ENCODE measurements at regions not wholly inside any gene's neighbourhood (a gene's known extent, or its start where the extent isn't known, plus 50 kb on each side); places are given as distances from the start of the nearest gene placed in this dataset.

GRCh38 chr13:64061649-64062048 lies 2646.0 kb upstream of the PCDH20 start:
- H3K27me3 ChIP-seq (ENCODE audit: control insufficient read depth, insufficient read depth, low read length) = no peaks in the 10 kb centered on the region
- no peaks in the 10 kb centered on the region for H3K9me3 ChIP-seq (replicated peaks; ENCODE audit: control insufficient read depth, low read depth, low read length)
- no CpG with 5 or more reads among the region's 2 CpGs for WGBS (ENCODE audit: insufficient coverage)
- no peak overlapping the region for H3K27ac ChIP-seq (ENCODE audit: low read length)
- DNase-seq = no peak
- no peak overlapping the region for H3K4me3 ChIP-seq (ENCODE audit: low read length)
- H3K36me3 ChIP-seq (ENCODE audit: control insufficient read depth, insufficient read depth, low read length) = no peaks in the 10 kb centered on the region
- H3K4me1 ChIP-seq (ENCODE audit: control insufficient read depth, insufficient read depth, low read length) = no peaks in the 10 kb centered on the region

GRCh38 chr13:64057372-64058020 lies 2641.8 kb upstream of the PCDH20 start:
- no CpG with 5 or more reads among the region's 2 CpGs for WGBS (ENCODE audit: insufficient coverage)
- Histone ChIP-seq H3K4me1 (ENCODE audit: control insufficient read depth, insufficient read depth, low read length) (no peaks in the 10 kb centered on the region), H3K4me3 (ENCODE audit: low read length) (no peak overlapping the region), H3K9me3 (replicated peaks; ENCODE audit: control insufficient read depth, low read depth, low read length) (no peaks in the 10 kb centered on the region), H3K36me3 (ENCODE audit: control insufficient read depth, insufficient read depth, low read length) (no peaks in the 10 kb centered on the region), H3K27me3 (ENCODE audit: control insufficient read depth, insufficient read depth, low read length) (no peaks in the 10 kb centered on the region), H3K27ac (ENCODE audit: low read length) (no peak overlapping the region)
- no peak for DNase-seq

- no peaks in the 10 kb centered on the region for H3K27me3 ChIP-seq (ENCODE audit: control insufficient read depth, insufficient read depth, low read length)
- no peak overlapping the region for H3K27ac ChIP-seq (ENCODE audit: low read length)
- no CpG with 5 or more reads among the region's 1 CpG for WGBS (ENCODE audit: insufficient coverage)
- no peaks in the 10 kb centered on the region for H3K4me1 ChIP-seq (ENCODE audit: control insufficient read depth, insufficient read depth, low read length)
- no peak overlapping the region for H3K4me3 ChIP-seq (ENCODE audit: low read length)
- no peaks in the 10 kb centered on the region for H3K36me3 ChIP-seq (ENCODE audit: control insufficient read depth, insufficient read depth, low read length)
- no peak for DNase-seq
- H3K9me3 ChIP-seq (replicated peaks; ENCODE audit: control insufficient read depth, low read depth, low read length) = no peaks in the 10 kb centered on the region
Measured at GRCh38 chr13:64054321-64054720, 2638.7 kb upstream of the PCDH20 start.

- Histone ChIP-seq H3K36me3 (ENCODE audit: control insufficient read depth, insufficient read depth, low read length) (no peaks in the 10 kb centered on the region), H3K27me3 (ENCODE audit: control insufficient read depth, insufficient read depth, low read length) (no peaks in the 10 kb centered on the region), H3K4me1 (ENCODE audit: control insufficient read depth, insufficient read depth, low read length) (no peaks in the 10 kb centered on the region), H3K27ac (ENCODE audit: low read length) (no peak overlapping the region), H3K4me3 (ENCODE audit: low read length) (no peak overlapping the region), H3K9me3 (replicated peaks; ENCODE audit: control insufficient read depth, low read depth, low read length) (no peaks in the 10 kb centered on the region)
- WGBS (ENCODE audit: insufficient coverage) = no CpG with 5 or more reads among the region's 1 CpG
- no peak for DNase-seq
Measured at GRCh38 chr13:64052521-64052920, 2636.9 kb upstream of the PCDH20 start.

GRCh38 chr13:64051278-64051677 lies 2635.6 kb upstream of the PCDH20 start:
- H3K27me3 ChIP-seq (ENCODE audit: control insufficient read depth, insufficient read depth, low read length) = no peaks in the 10 kb centered on the region
- no peak for DNase-seq
- no peaks in the 10 kb centered on the region for H3K4me1 ChIP-seq (ENCODE audit: control insufficient read depth, insufficient read depth, low read length)
- H3K9me3 ChIP-seq (replicated peaks; ENCODE audit: control insufficient read depth, low read depth, low read length) = no peaks in the 10 kb centered on the region
- no peak overlapping the region for H3K27ac ChIP-seq (ENCODE audit: low read length)
- no peak overlapping the region for H3K4me3 ChIP-seq (ENCODE audit: low read length)
- no peaks in the 10 kb centered on the region for H3K36me3 ChIP-seq (ENCODE audit: control insufficient read depth, insufficient read depth, low read length)

GRCh38 chr13:64041296-64041695 lies 2625.6 kb upstream of the PCDH20 start:
- Histone ChIP-seq H3K27ac (ENCODE audit: low read length) (no peak overlapping the region), H3K36me3 (ENCODE audit: control insufficient read depth, insufficient read depth, low read length) (no peaks in the 10 kb centered on the region), H3K27me3 (ENCODE audit: control insufficient read depth, insufficient read depth, low read length) (no peaks in the 10 kb centered on the region), H3K4me1 (ENCODE audit: control insufficient read depth, insufficient read depth, low read length) (no peaks in the 10 kb centered on the region), H3K9me3 (replicated peaks; ENCODE audit: control insufficient read depth, low read depth, low read length) (no peaks in the 10 kb centered on the region), H3K4me3 (ENCODE audit: low read length) (no peak overlapping the region)
- no CpG with 5 or more reads among the region's 2 CpGs for WGBS (ENCODE audit: insufficient coverage)
- peak; percentile 75 for DNase-seq

GRCh38 chr13:64033921-64034320 lies 2618.3 kb upstream of the PCDH20 start:
- WGBS (ENCODE audit: insufficient coverage) = no CpG with 5 or more reads among the region's 1 CpG
- no peaks in the 10 kb centered on the region for H3K9me3 ChIP-seq (replicated peaks; ENCODE audit: control insufficient read depth, low read depth, low read length)
- no peaks in the 10 kb centered on the region for H3K27me3 ChIP-seq (ENCODE audit: control insufficient read depth, insufficient read depth, low read length)

GRCh38 chr13:64029343-64030093 lies 2613.9 kb upstream of the PCDH20 start:
- DNase-seq = no peak
- Histone ChIP-seq H3K4me1 (ENCODE audit: control insufficient read depth, insufficient read depth, low read length) (no peaks in the 10 kb centered on the region), H3K4me3 (ENCODE audit: low read length) (no peak overlapping the region), H3K9me3 (replicated peaks; ENCODE audit: control insufficient read depth, low read depth, low read length) (no peaks in the 10 kb centered on the region), H3K27me3 (ENCODE audit: control insufficient read depth, insufficient read depth, low read length) (no peaks in the 10 kb centered on the region), H3K27ac (ENCODE audit: low read length) (no peak overlapping the region), H3K36me3 (ENCODE audit: control insufficient read depth, insufficient read depth, low read length) (no peaks in the 10 kb centered on the region)
- 85% methylated on average over 12 of the region's 19 CpGs for WGBS (ENCODE audit: insufficient coverage)

More at GRCh38 chr13:64033921-64034320, 2618.3 kb upstream of the PCDH20 start:
- Histone ChIP-seq H3K4me1 (ENCODE audit: control insufficient read depth, insufficient read depth, low read length) (no peaks in the 10 kb centered on the region), H3K27ac (ENCODE audit: low read length) (no peak overlapping the region), H3K4me3 (ENCODE audit: low read length) (no peak overlapping the region), H3K36me3 (ENCODE audit: control insufficient read depth, insufficient read depth, low read length) (no peaks in the 10 kb centered on the region)
- no peak for DNase-seq

- DNase-seq = peak; percentile 62
- Histone ChIP-seq H3K9me3 (replicated peaks; ENCODE audit: control insufficient read depth, low read depth, low read length) (no peaks in the 10 kb centered on the region), H3K36me3 (ENCODE audit: control insufficient read depth, insufficient read depth, low read length) (no peaks in the 10 kb centered on the region)
Measured at GRCh38 chr13:64028551-64028950, 2612.9 kb upstream of the PCDH20 start.

GRCh38 chr13:64020126-64020525 lies 2604.5 kb upstream of the PCDH20 start:
- peak; percentile 79 for DNase-seq
- Histone ChIP-seq H3K9me3 (replicated peaks; ENCODE audit: control insufficient read depth, low read depth, low read length) (no peaks in the 10 kb centered on the region), H3K4me1 (ENCODE audit: control insufficient read depth, insufficient read depth, low read length) (no peaks in the 10 kb centered on the region), H3K27me3 (ENCODE audit: control insufficient read depth, insufficient read depth, low read length) (no peaks in the 10 kb centered on the region), H3K36me3 (ENCODE audit: control insufficient read depth, insufficient read depth, low read length) (no peaks in the 10 kb centered on the region), H3K4me3 (ENCODE audit: low read length) (no peak overlapping the region), H3K27ac (ENCODE audit: low read length) (no peak overlapping the region)
- WGBS (ENCODE audit: insufficient coverage) = no CpG with 5 or more reads among the region's 2 CpGs

More at GRCh38 chr13:64028551-64028950, 2612.9 kb upstream of the PCDH20 start:
- H3K4me3 ChIP-seq (ENCODE audit: low read length) = no peak overlapping the region
- H3K27ac ChIP-seq (ENCODE audit: low read length) = no peak overlapping the region
- no peaks in the 10 kb centered on the region for H3K27me3 ChIP-seq (ENCODE audit: control insufficient read depth, insufficient read depth, low read length)
- H3K4me1 ChIP-seq (ENCODE audit: control insufficient read depth, insufficient read depth, low read length) = no peaks in the 10 kb centered on the region
